ENCODE measurements at regions not wholly inside any gene's neighbourhood (a gene's known extent, or its start where the extent isn't known, plus 50 kb on each side); places are given as distances from the start of the nearest gene placed in this dataset.

DNA sequence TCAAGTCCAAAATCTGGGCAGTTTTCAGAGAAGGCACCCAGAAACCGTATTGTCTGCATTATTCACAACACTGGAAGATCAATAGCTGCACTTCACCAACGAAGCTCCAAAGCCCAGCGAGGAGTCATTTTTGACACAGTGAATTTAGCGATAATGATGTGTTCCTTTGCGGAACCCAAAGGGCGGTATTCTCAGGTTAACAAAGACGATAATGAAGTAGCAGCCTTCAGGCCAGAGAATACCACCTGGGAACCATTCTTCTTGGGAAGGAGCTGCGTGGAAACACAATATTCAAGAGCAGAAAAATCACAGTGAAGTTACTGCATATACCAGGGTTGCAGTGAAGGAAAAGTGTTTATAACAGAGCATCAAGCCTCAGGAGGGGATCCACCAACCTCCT, 381.0 kb downstream of the TOX3 start:
- CTCF ChIA-PET = no interaction called here
- H4K20me1 ChIP-seq (ENCODE audit: insufficient read depth) = no peaks in the 10 kb centered on the region
- H3F3A ChIP-seq (ENCODE audit: insufficient read depth, low read depth) = no peaks in the 10 kb centered on the region
- H3K79me2 ChIP-seq (ENCODE audit: low read depth) = no peaks in the 10 kb centered on the region
- no peaks in the 10 kb centered on the region for H3K27me3 ChIP-seq (ENCODE audit: insufficient read depth, low read depth)
- no peaks in the 10 kb centered on the region for H3K9me3 ChIP-seq (ENCODE audit: insufficient read depth, low read depth)
- no TSS peak for BruUV-seq (replicated peaks)
- POLR2A ChIA-PET (ENCODE audit: unreplicated experiment) = no interaction called here
- TF ChIP-seq, protein P1, sequence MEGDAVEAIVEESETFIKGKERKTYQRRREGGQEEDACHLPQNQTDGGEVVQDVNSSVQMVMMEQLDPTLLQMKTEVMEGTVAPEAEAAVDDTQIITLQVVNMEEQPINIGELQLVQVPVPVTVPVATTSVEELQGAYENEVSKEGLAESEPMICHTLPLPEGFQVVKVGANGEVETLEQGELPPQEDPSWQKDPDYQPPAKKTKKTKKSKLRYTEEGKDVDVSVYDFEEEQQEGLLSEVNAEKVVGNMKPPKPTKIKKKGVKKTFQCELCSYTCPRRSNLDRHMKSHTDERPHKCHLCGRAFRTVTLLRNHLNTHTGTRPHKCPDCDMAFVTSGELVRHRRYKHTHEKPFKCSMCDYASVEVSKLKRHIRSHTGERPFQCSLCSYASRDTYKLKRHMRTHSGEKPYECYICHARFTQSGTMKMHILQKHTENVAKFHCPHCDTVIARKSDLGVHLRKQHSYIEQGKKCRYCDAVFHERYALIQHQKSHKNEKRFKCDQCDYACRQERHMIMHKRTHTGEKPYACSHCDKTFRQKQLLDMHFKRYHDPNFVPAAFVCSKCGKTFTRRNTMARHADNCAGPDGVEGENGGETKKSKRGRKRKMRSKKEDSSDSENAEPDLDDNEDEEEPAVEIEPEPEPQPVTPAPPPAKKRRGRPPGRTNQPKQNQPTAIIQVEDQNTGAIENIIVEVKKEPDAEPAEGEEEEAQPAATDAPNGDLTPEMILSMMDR (conservative IDR thresholded peaks at IDR 0.05) = no peak
- TF ChIP-seq EZH2 (IDR thresholded peaks at IDR 0.05; ENCODE audit: low read depth) = no peak
- H2AFZ ChIP-seq = no peak overlapping the region
- intact Hi-C loops (cut with micrococcal nuclease; ENCODE audit: unreplicated experiment) = no loop called here
- H3K4me2 ChIP-seq = no peak overlapping the region
- no peaks in the 10 kb centered on the region for H3K9me2 ChIP-seq (ENCODE audit: insufficient read depth)
- H3K4me1 ChIP-seq (replicated peaks; ENCODE audit: insufficient read depth) = no peaks in the 10 kb centered on the region
- no peak overlapping the region for H3K27ac ChIP-seq
- DNase-seq = no peak
- H3K4me3 ChIP-seq = no peak overlapping the region
- H3K36me3 ChIP-seq (ENCODE audit: low read depth) = no peaks in the 10 kb centered on the region

DNA sequence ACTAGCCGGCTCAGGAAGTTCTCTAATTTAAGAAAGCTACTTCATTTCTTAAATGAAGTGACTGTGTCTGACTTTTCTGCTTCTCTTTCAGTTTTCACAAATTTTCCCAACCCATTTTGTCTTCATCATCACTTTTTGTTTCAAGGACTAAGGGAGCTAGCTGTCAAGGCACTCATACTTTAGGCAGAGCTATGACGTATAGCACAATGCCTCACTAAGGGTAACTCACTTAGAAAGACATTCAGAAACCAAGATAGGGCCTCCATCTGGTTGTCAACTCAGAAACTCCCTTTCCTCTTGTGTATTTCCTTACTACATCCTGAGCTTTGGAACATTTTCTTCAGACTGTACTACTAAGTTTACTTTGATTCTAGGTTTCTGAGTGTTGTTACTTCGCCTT, 397.9 kb downstream of the TOX3 start:
- Histone ChIP-seq H3K27me3 (ENCODE audit: insufficient read depth, low read depth) (no peaks in the 10 kb centered on the region), H3K9me2 (ENCODE audit: insufficient read depth) (no peaks in the 10 kb centered on the region), H3K4me3 (no peak overlapping the region), H3K4me2 (no peak overlapping the region), H3K36me3 (ENCODE audit: low read depth) (no peaks in the 10 kb centered on the region), H3K79me2 (ENCODE audit: low read depth) (no peaks in the 10 kb centered on the region), H3K27ac (no peak overlapping the region), H4K20me1 (ENCODE audit: insufficient read depth) (no peaks in the 10 kb centered on the region), H3K4me1 (replicated peaks; ENCODE audit: insufficient read depth) (no peaks in the 10 kb centered on the region), H3F3A (ENCODE audit: insufficient read depth, low read depth) (no peaks in the 10 kb centered on the region), H2AFZ (no peak overlapping the region), H3K9me3 (ENCODE audit: insufficient read depth, low read depth) (no peaks in the 10 kb centered on the region)
- intact Hi-C loops (cut with micrococcal nuclease; ENCODE audit: unreplicated experiment) = no loop called here
- no peak for TF ChIP-seq EZH2 (IDR thresholded peaks at IDR 0.05; ENCODE audit: low read depth)
- TF ChIP-seq, protein P1 (conservative IDR thresholded peaks at IDR 0.05) = no peak
- POLR2A ChIA-PET (ENCODE audit: unreplicated experiment) = no interaction called here
- CTCF ChIA-PET = no interaction called here
- no peak for DNase-seq
- no TSS peak for BruUV-seq (replicated peaks)

DNA sequence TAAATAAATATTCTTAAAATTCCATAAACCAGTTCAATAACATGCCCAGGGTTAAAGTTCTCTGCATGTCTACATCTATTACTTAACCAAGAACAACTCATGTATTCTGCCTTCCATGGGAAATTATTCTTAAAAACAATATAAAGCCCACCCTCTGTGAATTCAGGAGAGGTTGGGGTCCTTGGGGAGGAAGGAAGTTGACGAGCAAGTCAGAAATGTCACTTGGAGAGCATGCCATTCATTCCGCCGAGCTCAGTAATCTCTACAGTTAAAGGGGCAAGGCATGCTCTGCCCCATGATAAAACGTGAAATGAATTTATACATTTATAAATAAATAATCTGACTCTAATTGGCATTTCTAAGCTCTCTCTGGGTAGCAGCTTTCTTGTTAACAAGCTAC, 405.1 kb downstream of the TOX3 start:
- Histone ChIP-seq H3K4me3 (no peak overlapping the region), H3K27ac (no peak overlapping the region), H3K36me3 (ENCODE audit: low read depth) (no peaks in the 10 kb centered on the region), H3K4me1 (replicated peaks; ENCODE audit: insufficient read depth) (no peaks in the 10 kb centered on the region), H3K27me3 (ENCODE audit: insufficient read depth, low read depth) (no peaks in the 10 kb centered on the region), H3K4me2 (no peak overlapping the region), H2AFZ (no peak overlapping the region), H3K79me2 (ENCODE audit: low read depth) (no peaks in the 10 kb centered on the region), H4K20me1 (ENCODE audit: insufficient read depth) (no peaks in the 10 kb centered on the region), H3F3A (ENCODE audit: insufficient read depth, low read depth) (no peaks in the 10 kb centered on the region), H3K9me3 (ENCODE audit: insufficient read depth, low read depth) (no peaks in the 10 kb centered on the region), H3K9me2 (ENCODE audit: insufficient read depth) (no peaks in the 10 kb centered on the region)
- BruUV-seq (replicated peaks) = no TSS peak
- intact Hi-C loops (cut with micrococcal nuclease; ENCODE audit: unreplicated experiment) = no loop called here
- ChIA-PET CTCF (no interaction called here), POLR2A (ENCODE audit: unreplicated experiment) (no interaction called here)
- DNase-seq = no peak
- TF ChIP-seq, protein P1 (conservative IDR thresholded peaks at IDR 0.05) = no peak
- no peak for TF ChIP-seq EZH2 (IDR thresholded peaks at IDR 0.05; ENCODE audit: low read depth)
